ENCODE measurements at regions not wholly inside any gene's neighbourhood (a gene's known extent, or its start where the extent isn't known, plus 50 kb on each side); places are given as distances from the start of the nearest gene placed in this dataset.

DNA sequence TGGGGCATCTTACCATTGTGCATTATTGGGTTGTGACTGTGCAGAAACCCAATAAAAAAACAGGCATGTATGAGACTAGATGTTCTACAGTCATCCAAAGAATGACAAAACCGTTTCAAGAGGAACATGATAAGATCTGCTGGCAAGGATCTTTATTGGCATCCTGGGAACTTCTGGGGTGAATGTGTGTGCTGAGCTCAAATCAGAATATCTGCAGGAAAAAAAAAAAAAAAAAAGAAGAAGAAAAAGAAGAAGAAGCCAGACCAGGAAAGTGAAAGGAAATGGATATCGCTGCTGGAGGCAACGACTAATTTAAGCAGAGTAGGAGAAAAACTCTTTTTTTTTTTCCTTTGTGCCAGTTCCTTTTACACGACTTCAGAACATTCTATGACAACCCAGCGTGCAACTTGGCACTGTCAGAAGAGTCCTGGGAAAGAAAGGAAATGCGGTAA lies 484.2 kb upstream of the BOD1L1 start:
- 93% methylated on average over 3 of the region's 6 CpGs for WGBS (ENCODE audit: insufficient coverage, low lambda C conversion rate)
- H3K4me1 ChIP-seq (ENCODE audit: control insufficient read depth, insufficient read depth, low read length), result no peaks in the 10 kb centered on the region
- no peaks in the 10 kb centered on the region for H3K27me3 ChIP-seq (ENCODE audit: control insufficient read depth, insufficient read depth, low read length)
- DNase-seq, result no peak
- H3K36me3 ChIP-seq (ENCODE audit: control insufficient read depth, insufficient read depth, low read length), result no peaks in the 10 kb centered on the region
- no peaks in the 10 kb centered on the region for H3K9me3 ChIP-seq (ENCODE audit: control insufficient read depth, low read depth, low read length)
- no peak overlapping the region for H3K27ac ChIP-seq (ENCODE audit: low read length)
- no peak overlapping the region for H3K4me3 ChIP-seq (ENCODE audit: low read length)

DNA sequence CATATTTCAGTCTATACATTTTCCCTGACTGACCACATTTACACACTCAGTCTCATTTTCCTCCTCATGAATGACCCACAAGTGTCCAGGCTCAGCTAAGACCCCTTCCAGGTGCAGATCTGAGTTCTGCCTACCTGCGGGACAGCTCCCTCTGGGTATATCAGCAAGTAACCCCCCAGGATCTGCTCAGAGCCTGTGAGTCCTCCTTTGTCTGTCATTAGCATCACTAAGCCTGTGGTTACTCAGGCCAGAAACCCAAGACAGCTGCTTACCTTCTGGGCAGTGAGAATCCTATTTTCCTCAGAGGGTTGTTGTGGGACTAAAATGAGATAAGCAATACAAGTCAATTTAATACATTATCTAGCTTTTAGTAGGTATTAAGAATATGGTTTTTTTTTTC lies 487.6 kb upstream of the BOD1L1 start:
- Histone ChIP-seq H3K27ac (ENCODE audit: low read length) (no peak overlapping the region), H3K27me3 (ENCODE audit: control insufficient read depth, insufficient read depth, low read length) (no peaks in the 10 kb centered on the region)
- no CpG with 5 or more reads among the region's 1 CpG for WGBS (ENCODE audit: insufficient coverage, low lambda C conversion rate)

DNA sequence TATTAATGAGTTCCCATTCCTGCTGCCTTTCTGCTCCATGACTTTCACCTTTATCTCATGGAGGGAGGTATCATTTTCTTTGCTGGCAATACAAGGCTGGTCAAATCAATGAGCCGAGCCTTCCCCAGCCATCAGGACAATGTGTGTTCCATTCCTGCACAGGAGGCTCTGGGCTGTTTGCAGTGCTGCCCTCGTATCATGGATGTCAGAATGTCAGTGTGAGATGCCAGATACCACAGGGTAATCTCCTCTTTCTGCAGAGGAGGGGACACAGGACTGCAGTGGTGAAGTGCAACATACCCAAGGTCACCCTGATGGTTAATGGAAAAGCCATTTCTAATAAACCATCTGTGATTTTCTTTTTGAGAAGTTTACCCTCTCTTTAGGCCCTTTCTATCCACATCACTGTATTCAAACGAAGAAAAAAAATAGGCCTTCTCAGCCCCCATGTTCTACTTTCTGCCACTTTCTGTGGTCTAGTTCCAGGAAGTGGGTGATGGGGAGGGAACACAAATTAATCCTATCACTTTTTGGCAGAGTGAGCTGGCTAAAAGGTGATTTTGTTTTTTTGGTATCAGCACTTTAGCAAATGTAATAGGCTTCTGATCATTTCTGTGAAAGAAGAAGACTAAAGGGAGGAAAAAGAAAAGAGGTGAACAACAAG lies 490.2 kb upstream of the BOD1L1 start:
- no peaks in the 10 kb centered on the region for H3K9me3 ChIP-seq (ENCODE audit: control insufficient read depth, low read depth, low read length)
- no CpG with 5 or more reads among the region's 3 CpGs for WGBS (ENCODE audit: insufficient coverage, low lambda C conversion rate)

More for the DNA sequence above, 487.6 kb upstream of the BOD1L1 start:
- no peaks in the 10 kb centered on the region for H3K4me1 ChIP-seq (ENCODE audit: control insufficient read depth, insufficient read depth, low read length)
- H3K4me3 ChIP-seq (ENCODE audit: low read length), result no peak overlapping the region
- no peak for DNase-seq
- no peaks in the 10 kb centered on the region for H3K9me3 ChIP-seq (ENCODE audit: control insufficient read depth, low read depth, low read length)
- no peaks in the 10 kb centered on the region for H3K36me3 ChIP-seq (ENCODE audit: control insufficient read depth, insufficient read depth, low read length)

DNA sequence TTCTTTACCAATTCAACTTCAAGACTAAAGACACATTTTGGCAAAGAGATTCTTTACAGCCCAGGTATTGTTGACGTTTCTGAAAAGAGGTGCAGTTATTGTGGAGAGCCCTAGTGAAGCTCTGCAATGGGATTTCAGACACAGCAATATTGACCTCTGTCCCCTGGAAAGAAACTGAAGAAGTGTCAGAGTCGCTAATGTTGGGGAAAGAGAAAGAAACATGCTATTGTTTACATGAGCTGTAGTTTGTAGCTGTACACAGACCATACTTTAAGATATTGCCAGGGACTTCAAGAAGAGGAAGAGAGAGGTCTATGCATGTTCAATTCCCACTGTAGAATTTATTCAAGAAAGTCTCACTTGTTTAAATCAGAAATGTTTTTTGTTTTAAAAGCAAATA lies 497.3 kb upstream of the BOD1L1 start:
- no peaks in the 10 kb centered on the region for H3K27me3 ChIP-seq (ENCODE audit: control insufficient read depth, insufficient read depth, low read length)
- no peaks in the 10 kb centered on the region for H3K4me1 ChIP-seq (ENCODE audit: control insufficient read depth, insufficient read depth, low read length)
- WGBS (ENCODE audit: insufficient coverage, low lambda C conversion rate), result no CpG with 5 or more reads among the region's 2 CpGs
- no peak overlapping the region for H3K27ac ChIP-seq (ENCODE audit: low read length)
- DNase-seq, result peak in 1 of 2 donors; percentile 9
- H3K9me3 ChIP-seq (ENCODE audit: control insufficient read depth, low read depth, low read length), result no peaks in the 10 kb centered on the region
- no peaks in the 10 kb centered on the region for H3K36me3 ChIP-seq (ENCODE audit: control insufficient read depth, insufficient read depth, low read length)
- no peak overlapping the region for H3K4me3 ChIP-seq (ENCODE audit: low read length)

More for the DNA sequence above, 490.2 kb upstream of the BOD1L1 start:
- no peak overlapping the region for H3K27ac ChIP-seq (ENCODE audit: low read length)
- no peak for DNase-seq
- no peaks in the 10 kb centered on the region for H3K4me1 ChIP-seq (ENCODE audit: control insufficient read depth, insufficient read depth, low read length)
- no peak overlapping the region for H3K4me3 ChIP-seq (ENCODE audit: low read length)
- no peaks in the 10 kb centered on the region for H3K36me3 ChIP-seq (ENCODE audit: control insufficient read depth, insufficient read depth, low read length)
- no peaks in the 10 kb centered on the region for H3K27me3 ChIP-seq (ENCODE audit: control insufficient read depth, insufficient read depth, low read length)

- Histone ChIP-seq H3K9me3 (ENCODE audit: control insufficient read depth, low read depth, low read length) (no peaks in the 10 kb centered on the region), H3K27me3 (ENCODE audit: control insufficient read depth, insufficient read depth, low read length) (no peaks in the 10 kb centered on the region), H3K36me3 (ENCODE audit: control insufficient read depth, insufficient read depth, low read length) (no peaks in the 10 kb centered on the region), H3K4me1 (ENCODE audit: control insufficient read depth, insufficient read depth, low read length) (no peaks in the 10 kb centered on the region), H3K4me3 (ENCODE audit: low read length) (no peak overlapping the region), H3K27ac (ENCODE audit: low read length) (no peak overlapping the region)
- DNase-seq, result no peak
- WGBS (ENCODE audit: insufficient coverage, low lambda C conversion rate), result no CpG with 5 or more reads among the region's 1 CpG
Measured at GRCh38 chr4:14125375-14126129, 498.0 kb upstream of the BOD1L1 start.

DNA sequence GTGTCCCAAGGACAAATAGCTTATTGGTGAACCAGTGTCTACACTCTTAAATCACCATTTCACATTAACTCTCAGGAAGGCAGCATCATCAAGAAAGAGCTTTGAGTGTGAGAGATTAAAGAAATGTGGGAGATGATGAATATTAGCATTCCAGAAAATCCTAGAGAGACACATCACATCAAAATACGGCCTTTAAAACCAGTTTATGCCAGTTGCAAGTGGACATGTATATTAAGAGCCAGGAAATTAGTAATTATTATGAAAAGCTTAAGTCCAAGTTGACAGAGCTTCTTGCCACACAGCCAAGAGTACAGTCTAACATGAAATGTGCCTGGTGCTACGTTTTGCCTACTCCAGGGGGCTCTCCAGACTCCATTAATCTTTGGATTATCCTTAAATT lies 503.0 kb upstream of the BOD1L1 start:
- Histone ChIP-seq H3K27ac (ENCODE audit: low read length) (no peak overlapping the region), H3K9me3 (ENCODE audit: control insufficient read depth, low read depth, low read length) (no peaks in the 10 kb centered on the region), H3K36me3 (ENCODE audit: control insufficient read depth, insufficient read depth, low read length) (no peaks in the 10 kb centered on the region), H3K4me1 (ENCODE audit: control insufficient read depth, insufficient read depth, low read length) (no peaks in the 10 kb centered on the region), H3K27me3 (ENCODE audit: control insufficient read depth, insufficient read depth, low read length) (no peaks in the 10 kb centered on the region), H3K4me3 (ENCODE audit: low read length) (no peak overlapping the region)
- no peak for DNase-seq
- no CpG with 5 or more reads among the region's 2 CpGs for WGBS (ENCODE audit: insufficient coverage, low lambda C conversion rate)

GRCh38 chr4:14131335-14131734 lies 503.8 kb upstream of the BOD1L1 start:
- no peak for DNase-seq
- no peaks in the 10 kb centered on the region for H3K27me3 ChIP-seq (ENCODE audit: control insufficient read depth, insufficient read depth, low read length)
- no peak overlapping the region for H3K4me3 ChIP-seq (ENCODE audit: low read length)
- no peaks in the 10 kb centered on the region for H3K9me3 ChIP-seq (ENCODE audit: control insufficient read depth, low read depth, low read length)
- no peaks in the 10 kb centered on the region for H3K36me3 ChIP-seq (ENCODE audit: control insufficient read depth, insufficient read depth, low read length)
- no peak overlapping the region for H3K27ac ChIP-seq (ENCODE audit: low read length)
- H3K4me1 ChIP-seq (ENCODE audit: control insufficient read depth, insufficient read depth, low read length), result no peaks in the 10 kb centered on the region
- WGBS (ENCODE audit: insufficient coverage, low lambda C conversion rate), result 100% methylated on average over 1 of the region's 1 CpG

DNA sequence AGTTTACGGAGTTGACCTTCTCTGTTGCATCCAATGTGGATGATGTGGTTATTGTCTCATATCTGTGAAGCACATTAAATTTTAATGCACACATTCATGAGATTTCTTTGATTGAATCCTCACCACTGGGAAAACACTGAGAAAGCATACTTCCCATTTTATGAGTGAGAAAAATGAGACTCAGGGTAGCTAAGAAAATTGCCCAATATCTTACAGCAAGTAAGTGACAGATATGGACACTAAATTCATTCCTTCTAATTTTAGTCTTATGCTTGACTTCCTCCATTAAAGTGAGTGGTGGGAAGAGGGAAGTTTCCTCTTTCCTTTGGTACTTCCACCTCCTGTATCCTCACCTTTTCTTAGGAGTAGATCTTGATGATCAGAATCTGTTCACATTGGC lies 504.8 kb upstream of the BOD1L1 start:
- Histone ChIP-seq H3K27ac (ENCODE audit: low read length) (no peak overlapping the region), H3K9me3 (ENCODE audit: control insufficient read depth, low read depth, low read length) (no peaks in the 10 kb centered on the region), H3K36me3 (ENCODE audit: control insufficient read depth, insufficient read depth, low read length) (no peaks in the 10 kb centered on the region), H3K4me3 (ENCODE audit: low read length) (no peak overlapping the region), H3K4me1 (ENCODE audit: control insufficient read depth, insufficient read depth, low read length) (no peaks in the 10 kb centered on the region), H3K27me3 (ENCODE audit: control insufficient read depth, insufficient read depth, low read length) (no peaks in the 10 kb centered on the region)
- DNase-seq, result no peak
- no CpG with 5 or more reads among the region's 1 CpG for WGBS (ENCODE audit: insufficient coverage, low lambda C conversion rate)

DNA sequence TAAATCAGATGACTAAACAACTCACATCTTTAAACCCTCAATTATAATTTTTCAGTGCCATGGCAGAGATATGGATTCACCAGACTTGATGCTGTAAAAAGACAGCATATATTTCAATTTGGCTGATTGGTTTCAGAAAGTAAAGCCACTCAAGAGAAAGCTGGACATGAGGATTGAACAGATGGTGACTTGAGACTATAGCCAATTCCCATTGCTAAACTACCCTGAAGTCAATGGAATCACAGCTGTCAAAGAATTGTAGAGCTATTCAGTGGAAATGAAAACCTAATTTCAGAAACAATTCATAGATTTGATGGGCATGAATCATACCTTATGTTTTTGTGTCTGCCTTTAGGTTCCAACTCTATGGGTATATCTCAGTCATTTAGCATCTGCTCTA lies 510.6 kb upstream of the BOD1L1 start:
- H3K27ac ChIP-seq (ENCODE audit: low read length), result no peak overlapping the region
- H3K27me3 ChIP-seq (ENCODE audit: control insufficient read depth, insufficient read depth, low read length), result no peaks in the 10 kb centered on the region
- no peak for DNase-seq
- no peak overlapping the region for H3K4me3 ChIP-seq (ENCODE audit: low read length)
- no peaks in the 10 kb centered on the region for H3K9me3 ChIP-seq (ENCODE audit: control insufficient read depth, low read depth, low read length)
- no peaks in the 10 kb centered on the region for H3K4me1 ChIP-seq (ENCODE audit: control insufficient read depth, insufficient read depth, low read length)
- H3K36me3 ChIP-seq (ENCODE audit: control insufficient read depth, insufficient read depth, low read length), result no peaks in the 10 kb centered on the region

- no peaks in the 10 kb centered on the region for H3K36me3 ChIP-seq (ENCODE audit: control insufficient read depth, insufficient read depth, low read length)
- no peaks in the 10 kb centered on the region for H3K9me3 ChIP-seq (ENCODE audit: control insufficient read depth, low read depth, low read length)
- H3K4me3 ChIP-seq (ENCODE audit: low read length), result no peak overlapping the region
- 60% methylated on average over 1 of the region's 1 CpG for WGBS (ENCODE audit: insufficient coverage, low lambda C conversion rate)
- H3K27ac ChIP-seq (ENCODE audit: low read length), result no peak overlapping the region
- H3K27me3 ChIP-seq (ENCODE audit: control insufficient read depth, insufficient read depth, low read length), result no peaks in the 10 kb centered on the region
- no peak for DNase-seq
- no peaks in the 10 kb centered on the region for H3K4me1 ChIP-seq (ENCODE audit: control insufficient read depth, insufficient read depth, low read length)
Measured at GRCh38 chr4:14143892-14144291, 516.4 kb upstream of the BOD1L1 start.
